HG03045 (cell line): ENCODE measurements at regions not wholly inside any gene's neighbourhood (a gene's known extent, or its start where the extent isn't known, plus 50 kb on each side); places are given as distances from the start of the nearest gene placed in this dataset.

ENCODE experiments used
- ATAC-seq: cut with Tn5 transposase; IDR thresholded peaks from one replicate; pipeline ENCODE4 v1.9.1; 2021; ENCODE audit warnings: mild to moderate bottlenecking, moderate library complexity; ENCODE audit not compliant: unreplicated experiment

GRCh38 chr4:18081708-18082107 lies 60.2 kb upstream of the LCORL start:
- no peak for ATAC-seq

GRCh38 chr4:18077808-18078207 lies 56.3 kb upstream of the LCORL start:
- no peak for ATAC-seq

GRCh38 chr4:18075823-18076433 lies 54.4 kb upstream of the LCORL start:
- no peak for ATAC-seq

- no peak for ATAC-seq
Observed at GRCh38 chr4:18071894-18072293, 50.3 kb upstream of the LCORL start.
